GM12891 (cell line): ENCODE measurements at regions not wholly inside any gene's neighbourhood (a gene's known extent, or its start where the extent isn't known, plus 50 kb on each side); places are given as distances from the start of the nearest gene placed in this dataset.

Source experiments
- POLR2A ChIP-seq: IDR thresholded peaks from 2 replicates; pipeline ENCODE4 v1.6.1; 2011; ENCODE audit warnings: low read depth, low read length, control low read depth
- POLR2AphosphoS5 ChIP-seq: IDR thresholded peaks from 2 replicates; pipeline ENCODE4 v1.6.1; 2011; ENCODE audit warnings: low read depth, low read length, control low read depth
- SPI1 ChIP-seq: IDR thresholded peaks from 2 replicates; pipeline ENCODE4 v1.6.1; 2011; ENCODE audit warnings: low read depth, low read length, control low read depth
- TAF1 ChIP-seq: IDR thresholded peaks from 2 replicates; pipeline ENCODE4 v1.6.1; 2011; ENCODE audit warnings: low read depth, low read length, control low read depth

- TF ChIP-seq POLR2A, result no peak
- TF ChIP-seq TAF1, result no peak
- TF ChIP-seq POLR2AphosphoS5, result no peak
- TF ChIP-seq SPI1, result no peak
Measured at GRCh38 chr10:64977915-64978314, 1456.7 kb downstream of the REEP3 start.
